NK-92 treated with Interleukin-12 subunit alpha and Interleukin-12 subunit beta, amount 100 ng/mL, for 24 hours (cell line): ENCODE measurements at regions not wholly inside any gene's neighbourhood (a gene's known extent, or its start where the extent isn't known, plus 50 kb on each side); places are given as distances from the start of the nearest gene placed in this dataset.

Source experiments
- DNase-seq: peaks from one replicate; lab custom pipeline; 2025; lab: John Stamatoyannopoulos, UW

GRCh38 chr5:167898361-167899042 lies 392.9 kb upstream of the WWC1 start:
- DNase-seq: no peak

- no peak for DNase-seq
Measured at GRCh38 chr5:167899490-167900070, 391.9 kb upstream of the WWC1 start.

- no peak for DNase-seq
Measured at GRCh38 chr5:167900340-167900935, 391.0 kb upstream of the WWC1 start.

- DNase-seq: no peak
Measured at GRCh38 chr5:167902298-167902697, 389.1 kb upstream of the WWC1 start.

GRCh38 chr5:167903243-167903642 lies 388.2 kb upstream of the WWC1 start:
- no peak for DNase-seq

- no peak for DNase-seq
Measured at GRCh38 chr5:167903659-167904058, 387.8 kb upstream of the WWC1 start.

- no peak for DNase-seq
Measured at GRCh38 chr5:167905919-167906853, 385.3 kb upstream of the WWC1 start.

DNA sequence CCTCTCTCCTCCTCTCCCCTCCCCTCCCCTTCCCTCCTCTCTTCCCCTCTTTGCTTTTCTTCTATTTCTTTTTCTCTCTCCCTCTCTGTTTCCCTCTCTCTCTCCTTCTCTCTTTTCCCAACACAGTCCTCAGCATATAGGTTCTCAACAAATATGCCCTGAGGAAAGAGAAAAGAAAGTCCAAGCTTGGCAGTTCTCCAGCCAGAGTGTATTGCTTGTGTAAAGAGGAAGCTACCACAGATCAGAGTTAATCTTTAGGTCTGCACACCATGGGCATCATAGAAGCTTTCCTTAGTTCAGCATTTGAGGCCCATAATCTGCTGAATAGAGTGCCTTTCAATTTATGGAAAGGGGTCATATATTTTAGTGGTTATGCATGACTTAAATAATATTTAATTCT lies 382.8 kb upstream of the WWC1 start:
- no peak for DNase-seq

DNA sequence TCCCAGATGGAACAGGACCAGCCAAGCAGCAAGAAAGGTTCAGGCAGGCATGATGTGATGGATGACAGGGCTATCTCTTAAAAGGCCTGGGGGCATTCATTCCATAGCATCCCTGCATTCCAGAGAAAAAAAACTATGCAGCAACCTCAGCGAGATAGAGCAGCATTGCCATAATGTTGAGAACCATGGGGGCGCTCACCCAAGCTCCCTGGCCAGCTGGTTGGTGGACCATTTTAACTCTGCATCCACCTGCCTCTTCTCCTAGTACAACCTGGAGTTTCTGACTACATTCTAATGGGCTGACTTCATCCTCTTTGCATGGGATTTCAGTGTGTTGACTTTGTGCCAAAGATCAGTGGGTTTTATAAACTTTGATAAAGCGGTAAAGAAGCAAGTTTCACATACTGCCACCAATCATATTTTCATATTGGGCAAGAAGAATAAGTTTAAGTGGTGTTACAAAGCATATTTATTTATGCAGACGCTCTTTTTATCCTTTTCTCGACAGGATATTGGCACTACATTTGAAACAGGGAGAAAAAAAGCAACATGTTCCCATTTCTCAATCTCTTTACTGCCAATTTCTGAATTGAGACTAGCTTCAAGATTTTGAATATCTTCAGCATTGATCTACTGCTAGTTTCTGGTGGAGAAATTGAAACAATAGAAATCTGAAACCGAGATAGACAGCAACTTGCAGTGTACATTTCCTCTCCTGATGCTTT lies 378.3 kb upstream of the WWC1 start:
- no peak for DNase-seq

DNA sequence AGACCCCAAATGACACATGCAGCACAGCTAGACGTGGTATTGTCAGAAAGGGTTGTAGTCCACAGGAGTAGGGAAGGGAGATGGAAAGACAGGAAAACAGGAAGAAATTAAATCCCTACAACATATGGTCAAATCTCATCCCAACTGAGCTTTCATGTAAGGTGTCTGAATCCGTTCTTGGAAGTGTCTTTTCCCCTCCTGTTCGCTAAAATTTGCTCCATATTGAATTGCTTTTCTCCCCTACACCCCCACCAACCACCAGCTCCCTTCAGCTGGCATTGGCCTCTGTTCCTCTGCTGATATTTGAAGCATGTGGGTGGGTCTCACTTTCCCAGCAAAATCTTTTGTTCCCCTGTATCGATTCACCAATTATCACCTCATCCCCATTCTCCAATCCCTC lies 376.2 kb upstream of the WWC1 start:
- no peak for DNase-seq

- no peak for DNase-seq
Measured at GRCh38 chr5:167916261-167916691, 375.2 kb upstream of the WWC1 start.

GRCh38 chr5:167916706-167917105 lies 374.7 kb upstream of the WWC1 start:
- no peak for DNase-seq

GRCh38 chr5:167918184-167918812 lies 373.1 kb upstream of the WWC1 start:
- DNase-seq: no peak

- no peak for DNase-seq
Measured at GRCh38 chr5:167918813-167919483, 372.5 kb upstream of the WWC1 start.

DNA sequence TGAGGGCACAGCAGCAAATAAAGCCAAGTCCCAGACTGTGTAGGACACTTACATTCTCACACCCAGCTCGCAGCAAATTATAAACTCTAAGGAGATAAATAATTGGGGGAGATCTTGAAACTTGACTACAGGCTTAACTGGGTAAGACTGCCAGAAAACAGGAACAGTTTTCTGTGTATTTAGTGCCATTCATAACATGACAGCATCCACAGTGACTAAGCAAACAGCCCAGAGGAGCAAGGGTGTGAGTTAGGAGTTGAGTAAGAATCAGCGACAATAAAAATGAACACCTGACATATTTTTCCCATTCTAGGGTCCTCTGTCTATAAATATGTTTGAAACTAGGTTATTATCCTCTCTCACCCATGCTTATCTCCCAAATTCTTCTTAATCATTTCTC lies 370.9 kb upstream of the WWC1 start:
- DNase-seq: no peak

- no peak for DNase-seq
Measured at GRCh38 chr5:167921796-167922195, 369.6 kb upstream of the WWC1 start.

GRCh38 chr5:167923396-167923795 lies 368.0 kb upstream of the WWC1 start:
- no peak for DNase-seq

GRCh38 chr5:167929841-167930240 lies 361.6 kb upstream of the WWC1 start:
- no peak for DNase-seq

DNA sequence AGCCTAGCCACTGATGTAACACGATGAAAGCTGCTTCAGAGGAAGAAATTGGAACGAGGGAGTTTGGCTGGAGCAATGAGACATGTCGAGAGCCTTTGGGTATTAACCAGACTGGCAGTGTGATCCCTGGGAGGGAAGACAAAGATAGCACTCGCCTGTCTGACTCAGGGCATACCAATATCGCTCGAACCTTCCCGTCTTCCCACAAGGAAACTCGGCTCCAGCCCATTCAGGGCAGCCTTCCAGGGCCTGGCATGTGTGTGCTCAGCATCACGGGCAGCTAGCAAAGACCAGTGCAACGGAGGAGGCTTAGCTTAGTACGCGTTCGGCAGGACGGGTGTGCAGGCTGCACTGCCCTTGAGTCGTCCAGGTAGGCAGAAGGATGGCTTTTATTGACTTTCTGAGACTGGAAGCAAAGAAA lies 356.9 kb upstream of the WWC1 start:
- DNase-seq: no peak

DNA sequence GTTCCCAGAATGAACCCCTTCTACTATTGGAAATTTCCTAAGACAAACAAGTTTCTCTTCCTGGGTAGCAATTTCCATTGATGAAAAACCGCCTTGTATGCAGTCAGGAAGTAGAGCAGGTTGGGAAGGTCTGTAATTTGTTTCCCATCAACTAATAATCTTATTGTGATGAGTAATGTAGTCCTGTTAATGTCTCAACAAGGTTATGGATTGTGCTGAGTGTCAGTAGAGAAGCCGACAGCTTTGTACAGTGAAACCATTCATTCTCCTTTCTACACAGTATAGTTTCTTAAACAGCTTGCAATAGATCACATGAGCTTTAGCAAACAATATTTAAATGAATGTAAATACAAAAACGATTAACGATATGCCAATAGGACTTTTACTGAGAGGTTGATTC lies 355.4 kb upstream of the WWC1 start:
- no peak for DNase-seq
